H1 (cell line): ENCODE measurements at regions not wholly inside any gene's neighbourhood (a gene's known extent, or its start where the extent isn't known, plus 50 kb on each side); places are given as distances from the start of the nearest gene placed in this dataset.

Experiments used
- BRCA1 ChIP-seq: IDR thresholded peaks from 2 replicates; pipeline ENCODE4 v1.6.1; 2012; ENCODE audit warnings: low read depth, low read length, improper control_type of control experiment
- CHD7 ChIP-seq: fragments of 300-600 bp; sonication (generic); IDR thresholded peaks from 2 replicates; pipeline ENCODE4 v1.7.1; 2012; ENCODE audit warnings: low read length, moderate library complexity, mild to moderate bottlenecking, inconsistent platforms; ENCODE audit not compliant: insufficient replicate concordance
- CTCF ChIP-seq, 3 experiments: IDR thresholded peaks; 1 replicate in 2 of 3; 2 replicates in 1 of 3; pipeline versions ENCODE4 v1.5.1 to v1.6.1; 2011; ENCODE audit warnings: low read length in 3 of 3, mild to moderate bottlenecking in 3 of 3, inconsistent platforms in 2 of 3, low read depth in 1 of 3, moderate library complexity in 1 of 3; ENCODE audit not compliant: insufficient read depth in 1 of 3; ENCODE audit errors: control extremely low read depth in 1 of 3
- E2F6 ChIP-seq: IDR thresholded peaks from 2 replicates; pipeline ENCODE4 v1.6.1; 2012; ENCODE audit warnings: inconsistent platforms
- JUND ChIP-seq: IDR thresholded peaks from 2 replicates; pipeline ENCODE4 v1.6.1; 2011; ENCODE audit warnings: mild to moderate bottlenecking, improper control_type of control experiment, low read length
- KDM1A ChIP-seq: fragments of 200-600, 300-600 bp; sonication (generic); IDR thresholded peaks from 2 replicates; pipeline ENCODE4 v1.7.1; 2016; ENCODE audit warnings: mild to moderate bottlenecking, low read length, borderline replicate concordance
- PHF8 ChIP-seq: fragments of 200-600 bp; sonication (generic); conservative IDR thresholded peaks from 2 replicates; pipeline ENCODE4 v1.7.1; 2012; ENCODE audit warnings: low read depth, mild to moderate bottlenecking, inconsistent platforms, low read length, moderate library complexity
- SP4 ChIP-seq: IDR thresholded peaks from 2 replicates; pipeline ENCODE4 v1.6.1; 2012; ENCODE audit warnings: low read length, inconsistent platforms

- TF ChIP-seq CHD7 = no peak
- TF ChIP-seq E2F6 = no peak
- TF ChIP-seq BRCA1 = no peak
- no peak for TF ChIP-seq CTCF (IDR thresholded peaks at IDR 0.05; ENCODE audit: control extremely low read depth in 1 of 3, insufficient read depth in 1 of 3, low read depth in 1 of 3, low read length in 3 of 3)
- TF ChIP-seq PHF8 = no peak
- no peak for TF ChIP-seq SP4
- TF ChIP-seq JUND = no peak
- no peak for TF ChIP-seq KDM1A
Measured at GRCh38 chr6:106890447-106890846, 84.1 kb downstream of the CD24 start (continued).
